ENCODE measurements at regions not wholly inside any gene's neighbourhood (a gene's known extent, or its start where the extent isn't known, plus 50 kb on each side); places are given as distances from the start of the nearest gene placed in this dataset.
A peak's percentile ranks its signal among the peaks of the same experiment; 100 is the strongest.
"Not testable (repeated sequence)": the region's sequence is repeated elsewhere in the genome, so short reads cannot be mapped to it uniquely, and the experiment has no call there.

DNA sequence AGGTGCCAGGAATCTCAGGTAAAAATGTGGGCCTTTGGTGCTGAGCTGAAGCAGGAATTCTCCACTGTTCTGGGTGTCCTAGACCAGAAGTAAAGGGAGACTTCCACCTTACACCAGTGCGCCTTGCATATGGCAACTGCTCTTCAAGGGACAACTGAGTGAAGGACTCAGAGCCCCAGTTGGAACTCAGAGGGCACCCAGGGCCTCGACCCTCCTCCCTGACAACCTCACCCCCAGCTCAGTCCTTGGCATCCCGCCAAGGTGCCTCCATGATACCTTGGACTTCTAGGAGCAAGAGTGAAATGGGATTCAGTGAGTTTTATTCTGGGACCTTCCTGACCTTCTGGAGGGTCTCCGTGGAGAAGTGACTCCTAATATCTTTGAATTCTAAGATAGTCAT lies 140.3 kb downstream of the GPCPD1 start:
- Histone ChIP-seq H3K27me3 (ENCODE audit: control insufficient read depth, insufficient read depth, low read length) (no peaks in the 10 kb centered on the region), H3K4me3 (ENCODE audit: insufficient read depth, low read depth, low read length) (no peak overlapping the region), H3K36me3 (replicated peaks; ENCODE audit: control insufficient read depth, insufficient read depth, low read length) (no peaks in the 10 kb centered on the region)
- DNase-seq, result no peak

- Histone ChIP-seq H3K4me3 (ENCODE audit: insufficient read depth, low read depth, low read length) (no peak overlapping the region), H3K27me3 (ENCODE audit: control insufficient read depth, insufficient read depth, low read length) (no peaks in the 10 kb centered on the region), H3K36me3 (replicated peaks; ENCODE audit: control insufficient read depth, insufficient read depth, low read length) (no peaks in the 10 kb centered on the region)
- DNase-seq, result no peak
These were observed 141.7 kb downstream of the GPCPD1 start for GRCh38 chr20:5469111-5469510.

DNA sequence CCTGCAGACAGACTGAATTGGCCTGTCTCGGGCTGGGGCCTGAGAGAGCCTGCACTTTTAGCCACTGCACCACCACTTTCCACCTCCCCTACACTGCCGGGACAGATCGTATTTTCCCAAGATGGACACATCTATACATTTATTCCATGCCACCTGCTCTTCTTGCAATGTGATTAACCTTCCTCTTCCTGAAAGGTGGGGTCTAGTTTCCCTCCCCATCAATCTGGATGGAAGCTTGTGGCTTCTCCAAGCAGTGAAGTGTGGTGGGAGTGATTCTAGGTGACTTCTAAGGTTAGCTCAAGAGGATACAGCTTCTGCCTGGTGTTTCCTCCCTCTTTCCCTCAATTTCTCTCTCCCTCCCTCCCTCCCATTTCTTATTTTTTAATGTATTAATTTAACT lies 143.7 kb downstream of the GPCPD1 start:
- DNase-seq, result no peak
- Histone ChIP-seq H3K36me3 (replicated peaks; ENCODE audit: control insufficient read depth, insufficient read depth, low read length) (no peaks in the 10 kb centered on the region), H3K27me3 (ENCODE audit: control insufficient read depth, insufficient read depth, low read length) (no peaks in the 10 kb centered on the region)

DNA sequence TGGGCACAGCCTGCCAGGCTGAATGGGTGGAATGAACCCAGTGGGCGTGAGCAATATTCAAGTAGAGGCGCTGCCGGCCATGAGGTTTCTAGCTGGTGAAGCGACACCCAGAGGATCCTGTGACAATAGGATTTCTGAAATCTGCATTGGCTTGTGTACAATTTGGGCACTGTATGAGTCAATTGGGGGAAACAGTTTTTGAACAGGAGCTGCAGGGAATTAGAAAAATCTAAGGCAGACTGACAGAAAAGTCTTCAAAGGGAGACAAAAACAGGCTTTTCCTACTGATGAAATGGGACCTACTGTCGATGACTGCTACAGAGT lies 145.2 kb downstream of the GPCPD1 start:
- no peak for DNase-seq
- H3K36me3 ChIP-seq (replicated peaks; ENCODE audit: control insufficient read depth, insufficient read depth, low read length), result no peaks in the 10 kb centered on the region
- no peaks in the 10 kb centered on the region for H3K27me3 ChIP-seq (ENCODE audit: control insufficient read depth, insufficient read depth, low read length)
- H3K4me3 ChIP-seq (ENCODE audit: insufficient read depth, low read depth, low read length), result no peak overlapping the region

More for the DNA sequence above, 143.7 kb downstream of the GPCPD1 start:
- H3K4me3 ChIP-seq (ENCODE audit: insufficient read depth, low read depth, low read length), result no peak overlapping the region

DNA sequence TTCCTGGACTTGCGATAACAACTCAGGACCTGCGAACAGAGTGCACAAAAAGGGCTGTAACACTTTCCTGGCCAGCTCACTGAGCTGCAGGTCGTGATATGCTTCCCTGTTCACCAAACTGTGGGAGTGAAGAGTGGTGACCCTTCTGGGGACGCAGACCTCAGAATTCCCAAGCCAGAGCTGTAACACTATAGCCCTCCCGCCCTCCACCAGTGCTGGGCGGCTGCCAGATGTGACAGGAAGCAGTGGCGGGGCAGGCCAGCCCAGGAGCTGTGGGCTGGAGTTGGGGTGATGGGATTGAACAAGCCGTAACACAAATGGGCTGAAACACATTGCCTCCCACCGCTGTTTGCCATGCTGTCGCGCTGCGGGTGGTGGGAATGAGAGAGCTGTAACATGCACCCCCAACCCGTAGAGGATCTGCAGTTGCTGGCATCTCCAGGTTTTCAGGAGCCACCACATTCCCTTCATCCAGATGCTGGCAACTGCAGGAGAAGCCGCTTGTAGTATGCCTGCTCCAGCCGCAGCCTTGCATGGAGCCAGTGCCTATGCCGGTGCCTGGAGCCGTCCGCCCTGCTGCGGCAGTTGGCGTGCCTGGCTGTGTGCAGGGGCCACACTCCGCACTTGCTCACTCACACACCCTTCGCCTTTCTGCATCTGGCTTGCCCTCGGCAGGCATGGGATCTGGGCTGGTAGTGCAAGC lies 145.8 kb downstream of the GPCPD1 start:
- no peaks in the 10 kb centered on the region for H3K36me3 ChIP-seq (replicated peaks; ENCODE audit: control insufficient read depth, insufficient read depth, low read length)
- no peak overlapping the region for H3K4me3 ChIP-seq (ENCODE audit: insufficient read depth, low read depth, low read length)
- DNase-seq, result no peak
- no peaks in the 10 kb centered on the region for H3K27me3 ChIP-seq (ENCODE audit: control insufficient read depth, insufficient read depth, low read length)

DNA sequence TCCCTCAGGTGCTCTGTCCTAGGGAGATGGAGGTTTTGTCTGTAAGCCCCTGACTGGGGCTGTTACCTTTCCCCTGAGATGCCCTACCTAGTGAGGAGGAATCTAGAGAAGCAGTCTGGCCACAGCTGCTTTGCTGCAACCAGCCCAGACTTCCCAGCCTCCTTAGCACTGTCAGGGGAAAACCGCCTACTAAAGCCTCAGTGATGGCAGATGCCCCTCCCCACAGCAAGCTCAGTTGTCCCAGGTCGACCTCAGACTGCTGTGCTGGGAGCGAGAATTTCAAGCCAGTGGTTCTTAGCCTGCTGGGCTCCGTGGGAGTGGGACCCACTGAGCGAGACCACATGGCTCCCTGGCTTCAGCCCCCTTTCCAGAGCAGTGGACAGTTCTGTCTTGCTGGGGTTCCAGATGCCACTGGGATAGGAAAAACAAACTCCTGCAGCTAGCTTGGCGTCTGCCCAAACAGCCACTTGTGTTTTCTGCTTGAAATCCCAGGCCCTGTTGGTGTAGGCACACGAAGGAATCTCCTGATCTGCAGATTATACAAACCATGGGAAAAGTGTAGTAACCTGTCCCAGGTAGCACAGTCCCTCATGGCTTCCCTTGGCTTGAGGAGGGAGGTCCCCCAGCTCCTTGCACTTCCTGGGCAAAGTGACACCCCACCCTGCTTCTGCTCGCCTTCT lies 146.4 kb upstream of the PROKR2 start:
- DNase-seq, result no peak
- Histone ChIP-seq H3K27me3 (ENCODE audit: control insufficient read depth, insufficient read depth, low read length) (no peaks in the 10 kb centered on the region), H3K4me3 (ENCODE audit: insufficient read depth, low read depth, low read length) (no peak overlapping the region), H3K36me3 (replicated peaks; ENCODE audit: control insufficient read depth, insufficient read depth, low read length) (no peaks in the 10 kb centered on the region)

DNA sequence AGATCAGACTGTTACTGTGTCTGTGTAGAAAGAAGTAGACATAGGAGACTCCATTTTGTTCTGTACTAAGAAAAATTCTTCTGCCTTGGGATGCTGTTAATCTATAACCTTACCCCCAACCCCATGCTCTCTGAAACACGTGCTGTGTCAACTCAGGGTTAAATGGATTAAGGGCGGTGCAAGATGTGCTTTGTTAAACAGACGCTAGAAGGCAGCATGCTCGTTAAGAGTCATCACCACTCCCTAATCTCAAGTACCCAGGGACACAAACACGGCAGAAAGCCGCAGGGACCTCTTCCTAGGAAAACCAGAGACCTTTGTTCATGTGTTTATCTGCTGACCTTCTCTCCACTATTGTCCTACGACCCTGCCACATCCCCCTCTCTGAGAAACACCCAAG lies 137.0 kb upstream of the PROKR2 start:
- not testable (repeated sequence) for H3K27me3 ChIP-seq (ENCODE audit: control insufficient read depth, insufficient read depth, low read length); H3K36me3 ChIP-seq (replicated peaks; ENCODE audit: control insufficient read depth, insufficient read depth, low read length); H3K4me3 ChIP-seq (ENCODE audit: insufficient read depth, low read depth, low read length); DNase-seq

DNA sequence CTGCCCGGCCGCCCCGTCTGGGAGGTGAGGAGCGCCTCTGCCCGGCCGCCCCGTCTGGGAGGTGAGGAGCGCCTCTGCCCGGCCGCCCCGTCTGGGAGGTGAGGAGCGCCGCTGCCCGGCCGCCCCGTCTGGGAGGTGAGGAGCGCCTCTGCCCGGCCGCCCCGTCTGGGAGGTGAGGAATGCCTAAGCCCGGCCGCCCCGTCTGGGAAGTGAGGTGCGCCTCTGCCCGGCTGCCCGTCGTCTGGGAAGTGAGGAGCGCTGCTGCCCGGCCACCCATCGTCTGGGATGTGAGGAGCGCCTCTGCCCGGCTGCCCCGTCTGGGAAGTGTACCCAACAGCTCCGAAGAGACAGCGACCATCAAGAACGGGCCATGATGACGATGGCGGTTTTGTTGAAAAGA lies 136.6 kb upstream of the PROKR2 start:
- DNase-seq; H3K4me3 ChIP-seq (ENCODE audit: insufficient read depth, low read depth, low read length); H3K27me3 ChIP-seq (ENCODE audit: control insufficient read depth, insufficient read depth, low read length); H3K36me3 ChIP-seq (replicated peaks; ENCODE audit: control insufficient read depth, insufficient read depth, low read length): not testable (repeated sequence)

GRCh38 chr20:5452691-5453090 lies 135.9 kb upstream of the PROKR2 start:
- not testable (repeated sequence) for H3K4me3 ChIP-seq (ENCODE audit: insufficient read depth, low read depth, low read length); DNase-seq; H3K27me3 ChIP-seq (ENCODE audit: control insufficient read depth, insufficient read depth, low read length); H3K36me3 ChIP-seq (replicated peaks; ENCODE audit: control insufficient read depth, insufficient read depth, low read length)

GRCh38 chr20:5452286-5452685 lies 135.5 kb upstream of the PROKR2 start:
- H3K27me3 ChIP-seq (ENCODE audit: control insufficient read depth, insufficient read depth, low read length); H3K36me3 ChIP-seq (replicated peaks; ENCODE audit: control insufficient read depth, insufficient read depth, low read length); H3K4me3 ChIP-seq (ENCODE audit: insufficient read depth, low read depth, low read length); DNase-seq: not testable (repeated sequence)

DNA sequence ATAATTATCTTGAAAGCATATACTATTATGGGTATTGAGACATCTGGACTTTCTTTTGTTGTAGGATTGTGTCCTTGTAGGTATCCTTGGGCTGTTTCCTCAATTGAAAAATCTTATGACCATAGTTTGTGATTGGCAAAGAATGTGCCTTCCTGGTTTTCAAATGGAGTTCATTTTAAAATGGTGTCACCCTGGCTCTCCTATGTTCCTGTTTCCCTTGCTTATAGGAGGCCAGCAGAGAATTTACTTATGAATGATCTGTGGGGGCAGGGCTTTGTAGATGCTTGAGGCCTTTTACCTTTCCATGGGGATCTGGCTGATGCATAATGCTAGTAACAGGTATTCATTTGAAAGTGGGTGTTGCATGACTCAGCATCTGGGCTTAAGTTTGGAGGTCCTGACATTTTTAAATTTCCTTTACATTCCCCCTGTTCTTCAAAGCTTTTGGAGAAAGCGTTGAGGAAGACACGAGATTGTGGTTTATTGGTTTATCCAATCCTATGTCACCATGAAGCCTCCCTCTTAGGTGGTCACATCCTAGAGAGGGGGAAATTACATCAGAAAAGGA lies 135.0 kb upstream of the PROKR2 start:
- Histone ChIP-seq H3K27me3 (ENCODE audit: control insufficient read depth, insufficient read depth, low read length) (no peaks in the 10 kb centered on the region), H3K4me3 (ENCODE audit: insufficient read depth, low read depth, low read length) (no peak overlapping the region), H3K36me3 (replicated peaks; ENCODE audit: control insufficient read depth, insufficient read depth, low read length) (no peaks in the 10 kb centered on the region)
- no peak for DNase-seq

DNA sequence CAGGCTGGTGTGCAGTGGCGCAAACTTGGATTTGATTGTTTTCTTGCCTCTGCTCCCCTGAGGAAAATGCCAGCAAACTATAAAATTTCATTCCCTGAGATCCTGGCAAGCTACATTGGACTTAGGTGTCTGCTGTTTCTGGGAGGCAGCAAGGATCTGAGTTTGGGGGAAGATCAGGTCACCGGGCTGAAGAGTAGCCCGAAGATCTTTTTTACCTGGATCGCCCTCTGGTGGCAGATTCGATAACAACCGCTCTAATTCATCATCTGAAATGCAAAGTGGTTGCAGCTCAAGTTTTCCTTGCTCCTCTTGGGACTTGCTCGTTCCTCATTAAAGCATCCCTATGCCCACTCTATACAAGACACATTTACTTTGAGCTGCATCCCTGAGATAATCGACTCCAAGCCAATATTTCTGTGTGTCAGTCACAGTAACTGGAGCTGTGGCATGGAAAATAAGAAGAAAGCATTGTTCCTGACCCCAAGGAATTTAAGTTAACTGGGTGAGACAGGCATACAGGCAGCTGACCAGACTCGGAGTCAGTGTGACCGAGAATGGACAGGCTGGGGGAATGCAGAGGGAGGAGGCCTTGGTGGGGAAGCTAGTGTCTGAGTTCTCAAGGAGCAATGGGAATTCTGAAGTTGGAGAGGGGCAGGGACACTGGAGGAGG lies 131.8 kb upstream of the PROKR2 start:
- DNase-seq, result peak; percentile 83
- Histone ChIP-seq H3K27me3 (ENCODE audit: control insufficient read depth, insufficient read depth, low read length) (no peaks in the 10 kb centered on the region), H3K36me3 (replicated peaks; ENCODE audit: control insufficient read depth, insufficient read depth, low read length) (no peaks in the 10 kb centered on the region), H3K4me3 (ENCODE audit: insufficient read depth, low read depth, low read length) (no peak overlapping the region)

- H3K27me3 ChIP-seq (ENCODE audit: control insufficient read depth, insufficient read depth, low read length), result no peaks in the 10 kb centered on the region
- no peak overlapping the region for H3K4me3 ChIP-seq (ENCODE audit: insufficient read depth, low read depth, low read length)
- no peak for DNase-seq
- H3K36me3 ChIP-seq (replicated peaks; ENCODE audit: control insufficient read depth, insufficient read depth, low read length), result no peaks in the 10 kb centered on the region
These were observed 130.4 kb upstream of the PROKR2 start for GRCh38 chr20:5447188-5447587.

DNA sequence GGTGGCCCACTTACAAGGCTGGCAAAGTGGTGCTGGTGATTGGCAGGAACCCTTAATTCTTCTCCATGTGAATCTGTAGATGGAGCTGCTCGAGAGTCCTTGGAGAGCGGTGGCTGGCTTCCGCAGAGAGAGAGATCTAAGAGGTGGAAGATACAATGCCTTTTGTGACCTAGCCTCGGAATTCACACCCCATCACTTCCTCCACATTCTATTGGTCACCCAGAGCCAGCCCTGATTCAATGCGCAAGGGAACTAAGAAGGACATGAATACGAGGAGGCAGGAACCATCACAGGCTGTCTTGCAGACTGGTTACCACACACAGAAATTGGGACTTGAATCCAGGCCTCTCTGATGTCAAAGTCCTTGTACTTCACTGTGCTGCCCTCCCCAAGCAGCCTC lies 128.9 kb upstream of the PROKR2 start:
- Histone ChIP-seq H3K4me3 (ENCODE audit: insufficient read depth, low read depth, low read length) (no peak overlapping the region), H3K27me3 (ENCODE audit: control insufficient read depth, insufficient read depth, low read length) (no peaks in the 10 kb centered on the region)
- no peak for DNase-seq

GRCh38 chr20:5442101-5442500 lies 125.3 kb upstream of the PROKR2 start:
- Histone ChIP-seq H3K27me3 (ENCODE audit: control insufficient read depth, insufficient read depth, low read length) (no peaks in the 10 kb centered on the region), H3K4me3 (ENCODE audit: insufficient read depth, low read depth, low read length) (no peak overlapping the region), H3K36me3 (replicated peaks; ENCODE audit: control insufficient read depth, insufficient read depth, low read length) (no peaks in the 10 kb centered on the region)
- no peak for DNase-seq

More for the DNA sequence above, 128.9 kb upstream of the PROKR2 start:
- no peaks in the 10 kb centered on the region for H3K36me3 ChIP-seq (replicated peaks; ENCODE audit: control insufficient read depth, insufficient read depth, low read length)

All from H7 (cell line).